Gastroesophageal sphincter (tissue), 4 donors: ENCODE measurements at regions not wholly inside any gene's neighbourhood (a gene's known extent, or its start where the extent isn't known, plus 50 kb on each side); places are given as distances from the start of the nearest gene placed in this dataset.
A peak's percentile ranks its signal among the peaks of the same experiment; 100 is the strongest.

ENCODE experiments used
- ATAC-seq: fragments of 150-250 bp; one replicate; pipeline ENCODE4 v1.9.1; 2016; ENCODE audit warnings: mild to moderate bottlenecking, moderate library complexity
- H3K27ac ChIP-seq, 4 donors: fragments of 200-600 bp; sonication (generic) in 3 of 4; 1 replicate in 3 of 4; 2 replicates in 1 of 4; pipeline ENCODE4 v1.5.1; 2016 to 2019
- H3K27me3 ChIP-seq: fragments of 200-600 bp; sonication (generic); one replicate; pipeline ENCODE4 v1.5.1; 2019
- H3K36me3 ChIP-seq, 2 donors: fragments of 200-600 bp; sonication (generic); one replicate each; pipeline ENCODE4 v1.5.1; 2019; ENCODE audit warnings: control low read depth in 1 of 2
- H3K4me1 ChIP-seq, 3 donors: fragments of 200-600 bp; sonication (generic); 1 replicate in 2 of 3; 2 replicates in 1 of 3; pipeline ENCODE4 v1.5.1; 2016 to 2019; ENCODE audit warnings: control low read depth in 2 of 3
- H3K4me3 ChIP-seq, 2 donors: fragments of 200-600 bp; sonication (generic); one replicate each; pipeline ENCODE4 v1.5.1; 2019; ENCODE audit warnings: mild to moderate bottlenecking in 1 of 2, moderate library complexity in 1 of 2
- H3K9me3 ChIP-seq, 3 donors: fragments of 200-600 bp; sonication (generic); one replicate each; pipeline ENCODE4 v1.5.1; 2017 to 2019; ENCODE audit warnings: control low read depth in 2 of 3
- CTCF ChIP-seq, 4 experiments: fragments of 200-600 bp in 2 of 4; fragments of 450-650 bp in 2 of 4; sonication (generic) in 1 of 4; IDR thresholded peaks; one replicate each; pipeline ENCODE4 v1.5.1; 2017 to 2019; ENCODE audit warnings: antibody characterized with exemption in 4 of 4, mild to moderate bottlenecking in 2 of 4, moderate library complexity in 2 of 4
- EP300 ChIP-seq: sonication (generic); formaldehyde crosslinking; IDR thresholded peaks from one replicate; pipeline ENCODE4 v1.6.1; 2017; ENCODE audit warnings: antibody characterized with exemption, mild to moderate bottlenecking
- POLR2A ChIP-seq, 2 donors: fragments of 450-650 bp; IDR thresholded peaks; one replicate each; pipeline ENCODE4 v1.6.1; 2017; ENCODE audit warnings: antibody characterized with exemption in 2 of 2, mild to moderate bottlenecking in 2 of 2, moderate library complexity in 1 of 2
- POLR2AphosphoS5 ChIP-seq: sonication (generic); formaldehyde crosslinking; IDR thresholded peaks from one replicate; pipeline ENCODE4 v1.6.1; 2017; ENCODE audit warnings: antibody characterized with exemption
- WGBS, 2 donors: methylation state at CpG; one replicate each; pipeline ENCODE4 v1.1.5; 2018; ENCODE audit warnings: low coverage in 1 of 2; 5-methylcytosine and 5-hydroxymethylcytosine counted together

GRCh38 chr5:67954351-67954750, 261.2 kb upstream of the PIK3R1 start:
- Histone ChIP-seq H3K9me3 (no peaks in the 10 kb centered on the region), H3K4me1 (no peaks in the 10 kb centered on the region), H3K36me3 (no peaks in the 10 kb centered on the region), H3K27me3 (no peaks in the 10 kb centered on the region), H3K4me3 (no peak overlapping the region), H3K27ac (no peak overlapping the region)
- TF ChIP-seq EP300 (no peak), POLR2AphosphoS5 (no peak), CTCF (IDR thresholded peaks at IDR 0.05) (no peak), POLR2A (IDR thresholded peaks at IDR 0.05) (no peak)
- WGBS, 2 donors = 63 to 74% methylated on average over 2 of the region's 2 CpGs
- ATAC-seq = no peak

- Histone ChIP-seq H3K9me3 (no peaks in the 10 kb centered on the region), H3K36me3 (no peaks in the 10 kb centered on the region), H3K4me1 (peaks cover 3 to 19% (median 3%) of the 10 kb centered on the region in 3 donors), H3K27me3 (no peaks in the 10 kb centered on the region), H3K27ac (peak overlapping the region; percentile 49 to 72 (median 62)), H3K4me3 (no peak overlapping the region)
- ATAC-seq = no peak
- WGBS, 2 donors = 35 to 38% methylated on average over 6 to 7 of the region's 7 CpGs
- TF ChIP-seq POLR2AphosphoS5 = no peak
- no peak for TF ChIP-seq EP300
- no peak for TF ChIP-seq CTCF (IDR thresholded peaks at IDR 0.05)
- no peak for TF ChIP-seq POLR2A (IDR thresholded peaks at IDR 0.05)
Observed at GRCh38 chr5:67942421-67942820, 273.1 kb upstream of the PIK3R1 start.

- TF ChIP-seq POLR2AphosphoS5 (no peak), EP300 (no peak), CTCF (IDR thresholded peaks at IDR 0.05) (no peak), POLR2A (IDR thresholded peaks at IDR 0.05) (no peak)
- Histone ChIP-seq H3K27me3 (no peaks in the 10 kb centered on the region), H3K4me3 (no peak overlapping the region), H3K9me3 (no peaks in the 10 kb centered on the region), H3K36me3 (no peaks in the 10 kb centered on the region), H3K4me1 (peaks cover 3 to 19% (median 3%) of the 10 kb centered on the region in 3 donors), H3K27ac (peak overlapping the region; percentile 22 to 72 (median 39))
- ATAC-seq = peak; percentile 58
- 12 to 22% methylated on average over 5 of the region's 5 CpGs for WGBS, 2 donors
Observed at GRCh38 chr5:67941614-67942401, 273.7 kb upstream of the PIK3R1 start.

GRCh38 chr5:67935908-67936566, 279.5 kb upstream of the PIK3R1 start:
- Histone ChIP-seq H3K4me1 (no peaks in the 10 kb centered on the region), H3K9me3 (peaks cover 0 to 7% (median 0%) of the 10 kb centered on the region in 3 donors), H3K4me3 (no peak overlapping the region), H3K27ac (no peak overlapping the region), H3K27me3 (no peaks in the 10 kb centered on the region), H3K36me3 (no peaks in the 10 kb centered on the region)
- WGBS, 2 donors = 63 to 72% methylated on average over 4 of the region's 4 CpGs
- no peak for TF ChIP-seq POLR2AphosphoS5
- TF ChIP-seq CTCF (IDR thresholded peaks at IDR 0.05) = no peak
- TF ChIP-seq EP300 = no peak
- no peak for ATAC-seq

- Histone ChIP-seq H3K27ac (no peak overlapping the region), H3K4me3 (no peak overlapping the region), H3K27me3 (no peaks in the 10 kb centered on the region), H3K36me3 (no peaks in the 10 kb centered on the region), H3K9me3 (peaks cover 0 to 7% (median 0%) of the 10 kb centered on the region in 3 donors), H3K4me1 (no peaks in the 10 kb centered on the region)
- WGBS, 2 donors = 89 to 90% methylated on average over 2 to 3 of the region's 4 CpGs
- TF ChIP-seq EP300 = no peak
- no peak for TF ChIP-seq POLR2A (IDR thresholded peaks at IDR 0.05)
- no peak for TF ChIP-seq POLR2AphosphoS5
- no peak for TF ChIP-seq CTCF (IDR thresholded peaks at IDR 0.05)
- ATAC-seq = no peak
Observed at GRCh38 chr5:67934976-67935375, 280.6 kb upstream of the PIK3R1 start.
